Activated naive CD4-positive, alpha-beta T cell treated with anti-CD3 and anti-CD28 coated beads, Interleukin-2, amount 50 U/mL, for 72 hours (primary cell): ENCODE measurements at regions not wholly inside any gene's neighbourhood (a gene's known extent, or its start where the extent isn't known, plus 50 kb on each side); places are given as distances from the start of the nearest gene placed in this dataset.
"Not testable (repeated sequence)": the region's sequence is repeated elsewhere in the genome, so short reads cannot be mapped to it uniquely, and the experiment has no call there.

Experiments
- ATAC-seq, 2 donors: fragments of 150-1000 bp; cut with Tn5 transposase; 2 replicates each; pipeline ENCODE4 v1.10.0; 2021; ENCODE audit warnings: mild to moderate bottlenecking in 2 of 2, moderate library complexity in 2 of 2
- DNase-seq, 2 donors: peaks; one replicate each; pipeline ENCODE4 v3.0.0; 2021 to 2022; ENCODE audit warnings: low spot score in 2 of 2
- H3K27ac Mint-ChIP-seq, 2 donors: one replicate each; pipeline ENCODE4 v1.8.0; 2022; ENCODE audit warnings: mild to moderate bottlenecking in 2 of 2, mixed read lengths in 2 of 2
- H3K36me3 Mint-ChIP-seq, 2 donors: one replicate each; pipeline ENCODE4 v1.8.0; 2022; ENCODE audit warnings: mixed read lengths in 2 of 2
- H3K9me3 Mint-ChIP-seq, 2 donors: one replicate each; pipeline ENCODE4 v1.8.0; 2022; ENCODE audit warnings: mixed read lengths in 2 of 2

DNA sequence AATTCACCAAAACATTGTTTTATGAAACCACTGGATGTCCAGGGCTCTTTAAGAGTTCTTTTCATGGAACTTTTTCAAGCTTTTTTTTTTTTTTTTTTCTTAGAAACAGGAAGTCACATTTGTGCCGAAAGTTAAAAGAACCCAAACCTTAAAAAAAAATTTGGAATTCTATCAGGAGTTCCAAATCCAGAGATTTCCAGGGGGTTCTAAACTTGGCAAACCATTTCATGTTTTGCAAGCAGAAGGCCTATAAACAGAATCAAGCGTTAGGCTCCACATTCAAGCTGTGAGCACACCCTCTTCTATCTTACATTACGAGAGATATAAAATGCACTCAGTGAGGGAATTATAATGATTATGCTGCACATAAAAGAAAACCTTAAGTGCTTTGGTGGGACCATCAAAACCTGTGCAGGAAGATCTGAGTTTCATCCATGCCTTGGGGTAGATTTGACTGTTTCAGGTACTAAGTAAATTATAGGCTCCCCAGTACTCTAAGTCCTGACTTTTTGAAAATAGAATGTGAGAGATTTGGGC, 154.8 kb upstream of the FAR2 start:
- H3K27ac Mint-ChIP-seq, result no peak overlapping the region
- no peak for DNase-seq
- H3K9me3 Mint-ChIP-seq, result no peaks in the 10 kb centered on the region
- no peaks in the 10 kb centered on the region for H3K36me3 Mint-ChIP-seq
- ATAC-seq, result no peak

DNA sequence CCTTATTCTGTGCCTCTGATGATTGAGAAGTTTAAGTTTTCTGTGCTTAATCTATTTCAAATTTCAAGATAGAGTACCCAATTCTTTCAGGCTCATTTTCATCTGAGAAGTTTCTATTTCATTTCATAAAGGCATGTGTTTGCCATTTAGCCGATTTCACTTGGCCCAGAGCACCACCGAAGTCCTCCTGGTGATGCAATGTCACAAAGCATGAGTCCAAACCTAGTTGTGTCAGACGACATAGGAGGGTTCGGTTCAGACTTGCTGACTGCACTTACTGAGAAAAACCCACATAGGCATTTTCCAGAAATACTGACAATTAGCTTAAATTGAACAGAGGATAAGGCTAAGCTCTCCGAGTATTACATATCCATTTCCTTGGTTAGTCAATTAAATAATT, 152.4 kb upstream of the FAR2 start:
- DNase-seq, result no peak
- ATAC-seq, result no peak
- no peak overlapping the region for H3K27ac Mint-ChIP-seq
- H3K36me3 Mint-ChIP-seq, result peaks cover 0 to 5% of the 10 kb centered on the region in 2 donors
- peaks cover 0 to 3% of the 10 kb centered on the region in 2 donors for H3K9me3 Mint-ChIP-seq

DNA sequence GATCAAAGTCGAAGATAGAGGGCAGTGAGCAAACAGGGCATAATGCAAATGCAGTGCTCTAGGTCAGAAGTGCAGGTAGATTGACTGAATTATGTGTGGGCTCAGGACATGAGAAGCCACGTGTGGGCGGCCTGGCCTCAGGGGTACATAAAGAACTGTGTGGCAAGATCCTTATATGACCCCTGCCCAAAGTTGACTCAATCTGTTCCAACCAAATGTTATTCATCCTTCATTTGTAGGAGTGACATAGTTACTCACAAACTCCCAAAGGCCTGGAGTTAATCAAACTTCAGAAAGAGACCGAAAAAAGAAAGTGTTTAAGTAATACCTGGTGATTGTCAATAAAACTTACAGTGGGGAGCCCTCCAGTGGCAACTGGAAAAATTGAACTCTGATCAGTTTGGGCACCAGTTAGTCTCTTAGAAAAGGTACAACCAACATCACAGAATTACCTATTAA, 150.4 kb upstream of the FAR2 start:
- Mint-ChIP-seq H3K9me3 (peaks cover 0 to 3% of the 10 kb centered on the region in 2 donors), H3K27ac (no peak overlapping the region), H3K36me3 (peaks cover 0 to 5% of the 10 kb centered on the region in 2 donors)
- peak in 1 of 2 donors; percentile 44 for ATAC-seq
- DNase-seq, result no peak

DNA sequence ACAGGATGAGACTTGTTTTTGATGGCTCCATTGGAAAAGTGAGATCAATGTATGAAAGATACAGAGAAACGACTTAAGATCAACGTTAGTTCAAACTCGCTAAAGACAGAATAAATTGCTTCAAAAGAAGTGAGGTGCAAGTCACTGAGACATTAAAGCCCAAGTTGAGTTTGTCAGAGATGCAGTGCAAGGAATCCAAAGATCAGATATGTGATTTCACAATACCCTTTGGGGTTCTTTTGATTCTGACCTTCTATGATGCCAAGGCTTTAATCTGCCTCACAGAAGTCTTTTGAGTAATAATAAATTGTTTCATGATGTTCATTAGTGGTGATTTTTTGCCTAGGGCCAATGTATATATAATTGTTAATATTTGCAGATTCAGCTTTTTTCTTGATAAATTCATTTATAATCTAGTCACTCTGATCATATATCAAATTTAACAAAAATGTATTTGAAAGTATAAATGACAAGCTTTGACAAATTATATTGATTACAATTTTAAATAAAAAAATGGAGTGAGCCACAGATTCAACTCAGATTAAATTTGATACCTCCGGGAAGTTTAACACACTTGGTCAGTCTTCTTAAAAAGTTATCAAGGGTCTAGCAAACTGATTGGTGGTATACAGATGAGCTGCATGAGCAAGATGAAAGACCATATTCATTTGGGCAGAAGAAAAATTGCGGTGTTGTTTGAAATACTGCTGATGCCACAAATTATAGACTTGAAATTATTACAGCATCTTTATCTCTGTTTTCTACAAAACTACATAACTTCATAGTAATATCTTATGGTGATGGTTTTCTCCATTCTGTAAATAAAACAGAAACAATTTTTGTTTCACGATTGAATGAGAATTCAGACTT, 144.8 kb upstream of the FAR2 start:
- Mint-ChIP-seq H3K9me3 (peaks cover 0 to 3% of the 10 kb centered on the region in 2 donors), H3K27ac (no peak overlapping the region), H3K36me3 (peaks cover 0 to 5% of the 10 kb centered on the region in 2 donors)
- ATAC-seq (no peak), DNase-seq (no peak)

DNA sequence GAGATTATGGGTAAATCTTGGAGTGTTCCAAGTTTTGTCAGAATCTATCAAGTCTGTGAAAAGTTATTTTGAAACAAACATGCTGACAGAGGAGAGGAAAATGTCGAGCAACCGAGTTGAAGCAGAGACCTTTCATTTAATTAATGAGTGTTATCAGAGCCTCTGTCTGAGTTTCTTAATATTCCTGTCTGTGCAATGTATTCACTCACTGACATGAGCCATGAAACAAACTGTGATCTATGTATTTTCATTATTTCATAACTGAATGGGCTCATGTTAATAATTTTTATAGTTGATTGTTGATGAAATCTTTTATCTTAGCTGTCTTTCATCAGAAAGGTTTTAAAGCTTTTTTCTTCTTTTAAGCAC, 144.2 kb upstream of the FAR2 start:
- ATAC-seq (no peak), DNase-seq (no peak)
- Mint-ChIP-seq H3K36me3 (peaks cover 0 to 5% of the 10 kb centered on the region in 2 donors), H3K9me3 (peaks cover 0 to 3% of the 10 kb centered on the region in 2 donors), H3K27ac (no peak overlapping the region)

DNA sequence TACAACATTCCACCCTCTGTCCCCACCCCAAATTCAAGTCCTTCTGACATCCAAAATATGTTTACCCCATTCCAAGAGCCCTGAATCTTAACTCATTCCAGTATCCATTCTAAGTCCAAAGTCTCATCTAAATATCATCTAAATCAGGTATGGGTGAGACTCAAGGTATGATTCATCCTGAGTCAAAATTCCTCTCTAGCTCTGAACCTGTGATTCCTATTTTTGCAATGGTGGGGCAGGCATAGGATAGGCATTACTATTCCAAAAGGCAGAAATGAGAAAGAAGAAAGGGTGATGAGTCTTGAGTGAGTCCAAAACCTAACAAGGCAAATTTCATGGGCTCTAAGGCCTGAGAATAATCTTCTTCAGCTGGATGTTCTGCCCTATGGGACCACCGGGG, 140.3 kb upstream of the FAR2 start:
- Mint-ChIP-seq H3K9me3 (no peaks in the 10 kb centered on the region), H3K36me3 (no peaks in the 10 kb centered on the region), H3K27ac (no peak overlapping the region)
- DNase-seq, result no peak
- ATAC-seq, result no peak

DNA sequence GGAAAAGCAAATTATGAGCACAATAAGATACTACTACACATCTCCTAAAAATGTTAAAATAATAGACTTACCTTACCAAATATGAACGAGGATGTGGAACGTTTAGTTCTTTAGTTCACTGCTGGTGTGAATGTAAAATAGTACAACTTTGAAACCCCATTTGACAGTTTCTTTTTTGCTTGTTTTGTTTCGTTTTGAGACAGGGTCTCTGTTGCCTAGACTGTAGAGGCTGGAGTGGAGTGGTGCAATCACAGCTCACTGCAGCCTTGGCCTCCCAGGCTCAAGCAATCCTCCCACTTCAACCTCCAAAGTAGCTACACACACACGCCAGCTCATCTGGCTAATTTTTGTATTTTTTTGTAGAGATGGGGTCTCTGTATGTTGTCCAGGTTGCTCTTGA, 136.4 kb upstream of the FAR2 start:
- H3K36me3 Mint-ChIP-seq, result no peaks in the 10 kb centered on the region
- H3K27ac Mint-ChIP-seq, result no peak overlapping the region
- no peaks in the 10 kb centered on the region for H3K9me3 Mint-ChIP-seq
- ATAC-seq (no peak), DNase-seq (no peak)

DNA sequence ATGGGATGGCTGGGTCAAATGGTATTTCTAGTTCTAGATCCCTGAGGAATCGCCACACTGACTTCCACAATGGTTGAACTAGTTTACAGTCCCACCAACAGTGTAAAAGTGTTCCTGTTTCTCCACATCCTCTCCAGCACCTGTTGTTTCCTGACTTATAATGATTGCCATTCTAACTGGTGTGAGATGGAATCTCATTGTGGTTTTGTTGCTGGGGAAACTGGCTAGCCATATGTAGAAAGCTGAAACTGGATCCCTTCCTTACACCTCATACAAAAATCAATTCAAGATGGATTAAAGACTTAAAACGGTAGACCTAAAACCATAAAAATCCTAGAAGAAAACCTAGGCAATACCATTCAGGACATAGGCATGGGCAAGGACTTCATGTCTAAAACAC, 131.5 kb upstream of the FAR2 start:
- not testable (repeated sequence) for ATAC-seq, H3K9me3 Mint-ChIP-seq, H3K36me3 Mint-ChIP-seq, H3K27ac Mint-ChIP-seq, DNase-seq

DNA sequence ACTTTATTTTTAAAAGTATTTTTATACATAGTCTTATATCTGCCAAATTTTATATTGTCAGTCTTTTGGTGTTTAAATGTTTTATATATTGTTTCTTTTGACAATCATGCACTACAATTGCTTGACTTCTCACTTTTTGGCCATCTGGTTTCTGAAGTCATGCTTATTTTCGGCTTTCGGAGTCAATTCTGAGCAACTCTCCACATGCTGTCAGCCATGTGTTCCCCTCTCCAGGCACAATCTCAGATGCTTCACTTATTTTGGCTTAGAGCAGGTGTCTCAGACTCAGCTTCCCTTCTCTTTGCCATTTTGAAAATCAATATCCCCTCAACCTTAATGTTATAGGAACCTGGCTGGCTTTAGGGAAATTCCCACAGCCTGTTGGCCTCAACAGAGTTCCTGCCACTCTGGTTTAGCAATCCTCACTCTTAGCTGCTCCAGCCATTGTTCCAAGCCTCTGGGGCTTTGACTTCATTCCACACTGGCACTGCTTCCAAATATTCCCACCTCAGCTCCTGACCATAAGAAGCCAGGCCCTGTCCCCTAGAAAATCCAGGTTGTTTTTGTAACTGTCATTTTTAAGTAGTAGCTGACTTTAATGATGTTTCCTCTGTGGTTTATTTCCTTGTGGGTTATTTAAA, 125.5 kb upstream of the FAR2 start:
- Mint-ChIP-seq H3K36me3 (no peaks in the 10 kb centered on the region), H3K9me3 (peaks cover under 1% of the 10 kb centered on the region in 2 donors), H3K27ac (no peak overlapping the region)
- ATAC-seq (no peak), DNase-seq (no peak)

DNA sequence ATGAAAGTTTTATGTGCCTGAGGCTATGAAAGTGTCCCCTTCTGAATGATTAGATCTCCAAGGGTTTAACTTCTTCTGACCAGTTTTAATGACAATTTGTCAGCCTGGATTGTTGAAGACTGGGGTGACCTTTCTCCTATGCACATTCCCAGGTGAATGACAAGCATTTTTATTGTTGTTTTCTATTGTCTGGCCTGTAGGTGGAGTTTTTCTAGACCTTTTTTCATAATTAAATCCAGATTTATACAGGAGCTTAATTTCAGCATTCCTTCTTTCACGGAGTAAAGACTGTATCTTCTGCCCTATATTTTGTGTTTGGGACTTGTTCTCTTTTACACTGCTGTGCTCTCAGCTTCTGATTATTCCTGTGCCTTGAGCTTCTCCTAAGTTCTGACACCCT, 125.0 kb upstream of the FAR2 start:
- Mint-ChIP-seq H3K27ac (no peak overlapping the region), H3K36me3 (no peaks in the 10 kb centered on the region), H3K9me3 (peaks cover 4 to 5% of the 10 kb centered on the region in 2 donors)
- no peak for ATAC-seq
- DNase-seq, result no peak

DNA sequence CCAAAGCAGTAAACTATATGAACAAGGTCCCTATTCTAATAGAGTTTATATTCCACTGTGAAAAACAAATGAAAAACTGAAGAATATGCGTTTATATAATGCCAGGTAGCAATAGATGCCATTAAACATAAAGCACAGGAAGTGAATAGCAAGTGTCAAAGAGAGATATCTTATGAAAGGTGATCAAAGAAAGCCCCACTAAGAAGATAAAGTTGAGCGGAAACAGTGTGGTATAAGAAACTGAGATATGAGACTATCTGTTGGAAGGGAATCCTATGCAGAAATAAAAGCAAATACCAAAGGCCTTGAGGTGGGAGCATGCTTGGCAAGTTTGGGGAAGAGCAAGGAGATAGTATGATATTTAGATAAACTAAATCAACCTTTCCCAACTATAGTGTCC, 123.1 kb upstream of the FAR2 start:
- Mint-ChIP-seq H3K27ac (no peak overlapping the region), H3K9me3 (peaks cover 4 to 5% of the 10 kb centered on the region in 2 donors), H3K36me3 (no peaks in the 10 kb centered on the region)
- ATAC-seq, result peak in 1 of 2 donors; percentile 68
- no peak for DNase-seq

DNA sequence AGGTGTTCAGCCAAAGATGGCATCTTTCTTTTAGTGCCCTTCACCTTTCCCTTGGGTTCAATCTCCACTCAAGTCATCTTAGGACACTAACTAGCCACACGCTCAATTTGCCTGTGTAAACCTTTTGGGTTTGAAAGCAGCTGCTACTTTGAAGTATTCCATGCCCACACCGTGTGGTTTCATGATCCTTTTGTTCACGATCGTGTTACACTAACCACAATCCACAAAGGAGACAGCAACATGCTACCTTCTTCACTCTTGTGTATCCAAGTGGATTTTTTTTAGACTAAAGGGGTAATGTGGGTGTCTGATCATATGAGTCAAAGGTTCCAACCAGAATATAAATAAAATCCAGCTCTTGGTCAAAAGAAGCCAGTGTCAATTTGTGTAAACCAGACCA, 122.7 kb upstream of the FAR2 start:
- ATAC-seq (peak; percentile 16 to 76), DNase-seq (no peak)
- Mint-ChIP-seq H3K9me3 (peaks cover 4 to 5% of the 10 kb centered on the region in 2 donors), H3K27ac (no peak overlapping the region), H3K36me3 (no peaks in the 10 kb centered on the region)

DNA sequence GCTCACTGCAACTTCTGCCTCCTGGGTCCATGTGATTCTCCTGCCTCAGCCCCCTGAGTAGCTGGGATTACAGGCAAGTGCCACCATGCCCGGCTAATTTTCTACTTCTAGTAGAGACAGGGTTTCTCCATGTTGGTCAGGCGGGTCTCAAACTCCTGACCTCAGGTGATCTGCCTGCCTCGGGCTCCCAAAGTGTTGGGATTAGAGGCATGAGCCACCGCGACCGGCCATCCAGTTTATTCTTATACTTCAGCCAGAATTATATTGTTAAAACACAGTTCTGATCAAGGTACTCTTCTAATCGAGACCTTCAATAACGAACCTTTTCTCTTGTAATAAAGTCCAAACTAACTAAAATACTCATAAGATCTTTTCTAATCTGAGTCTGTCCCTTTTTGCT, 119.6 kb upstream of the FAR2 start:
- H3K9me3 Mint-ChIP-seq, result not testable (repeated sequence)

DNA sequence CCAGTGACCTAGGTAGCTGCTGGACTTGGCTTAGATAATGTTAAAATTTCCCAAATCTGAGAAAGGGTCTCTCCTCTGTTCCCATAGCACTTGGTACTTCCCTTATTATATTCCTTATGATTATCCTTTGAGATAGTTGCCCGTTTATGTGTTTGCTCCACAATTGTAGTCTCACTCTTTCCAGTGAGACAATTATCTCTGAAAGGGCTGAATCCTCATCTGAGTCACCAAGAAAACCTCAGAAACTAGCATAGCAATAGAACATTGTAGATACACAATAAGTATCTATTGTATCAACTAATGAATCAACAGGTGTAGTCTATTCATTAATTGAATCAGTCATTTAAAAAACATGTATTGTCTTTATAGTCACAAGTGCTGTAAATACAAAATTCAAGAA, 119.1 kb upstream of the FAR2 start:
- no peaks in the 10 kb centered on the region for H3K36me3 Mint-ChIP-seq
- ATAC-seq, result no peak
- DNase-seq, result no peak
- no peak overlapping the region for H3K27ac Mint-ChIP-seq
- H3K9me3 Mint-ChIP-seq, result peaks cover 4 to 5% of the 10 kb centered on the region in 2 donors

More for the DNA sequence above, 119.6 kb upstream of the FAR2 start:
- not testable (repeated sequence) for H3K27ac Mint-ChIP-seq, DNase-seq, ATAC-seq, H3K36me3 Mint-ChIP-seq

DNA sequence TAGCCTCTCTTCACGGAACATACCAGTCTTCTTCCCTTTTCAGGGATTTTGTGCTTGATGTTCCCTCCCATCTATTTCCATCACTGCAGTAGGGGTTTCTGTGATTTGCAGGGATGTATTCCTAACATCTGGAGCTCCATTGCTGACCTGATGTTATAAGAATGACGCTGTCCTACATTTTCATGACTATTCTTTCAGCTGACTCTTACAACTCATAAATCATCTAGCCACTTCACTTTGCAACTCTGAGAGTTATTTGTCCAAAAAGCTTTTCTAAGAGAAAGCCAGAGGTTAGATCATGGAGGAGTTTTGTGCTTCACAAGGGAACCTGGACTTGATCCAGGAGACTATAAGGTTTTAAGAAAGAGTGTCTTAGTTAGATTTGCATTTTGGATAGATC, 116.6 kb upstream of the FAR2 start:
- no peaks in the 10 kb centered on the region for H3K36me3 Mint-ChIP-seq
- DNase-seq (no peak), ATAC-seq (no peak)
- no peak overlapping the region for H3K27ac Mint-ChIP-seq
- peaks cover 4 to 5% of the 10 kb centered on the region in 2 donors for H3K9me3 Mint-ChIP-seq

DNA sequence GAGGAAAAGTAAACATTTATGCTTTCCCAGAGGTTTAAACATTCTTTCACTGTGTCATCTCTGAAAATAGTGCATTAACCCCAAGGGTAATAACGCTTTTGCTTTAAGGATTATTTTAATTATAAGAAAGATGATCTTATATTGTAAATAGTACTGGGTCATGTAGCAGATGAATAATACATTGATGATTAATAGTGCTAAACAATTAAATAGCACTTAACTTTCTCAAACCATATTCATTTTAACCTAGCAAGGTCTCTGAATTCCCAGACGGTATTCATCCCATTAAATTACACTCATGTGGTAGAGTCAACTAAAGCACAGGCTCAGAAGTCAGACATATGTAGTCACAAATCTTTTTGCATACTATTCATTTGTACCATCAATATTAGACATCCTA, 115.6 kb upstream of the FAR2 start:
- no peak for ATAC-seq
- H3K36me3 Mint-ChIP-seq, result no peaks in the 10 kb centered on the region
- peaks cover 4 to 5% of the 10 kb centered on the region in 2 donors for H3K9me3 Mint-ChIP-seq
- DNase-seq, result no peak
- H3K27ac Mint-ChIP-seq, result no peak overlapping the region

DNA sequence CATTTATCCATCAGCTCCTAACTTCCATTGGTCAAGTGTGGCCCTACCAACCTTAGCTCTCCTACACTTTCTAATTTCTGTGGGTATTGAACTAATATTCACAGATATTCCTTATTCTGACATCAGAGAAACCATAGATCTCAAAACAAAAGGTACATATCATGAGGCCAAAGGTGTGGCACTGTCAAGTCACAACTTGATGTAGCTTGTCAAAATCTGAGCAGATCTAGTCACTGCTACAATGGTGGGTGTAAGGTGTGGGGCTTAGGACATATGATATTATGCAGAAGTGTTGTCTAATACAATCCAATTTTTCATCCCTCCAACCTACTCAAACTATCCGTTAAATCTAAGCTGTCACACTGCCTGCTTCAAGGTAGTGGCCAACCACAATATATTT, 114.0 kb upstream of the FAR2 start:
- Mint-ChIP-seq H3K36me3 (no peaks in the 10 kb centered on the region), H3K9me3 (no peaks in the 10 kb centered on the region), H3K27ac (no peak overlapping the region)
- DNase-seq (no peak), ATAC-seq (no peak)
